ENCODE measurements at regions not wholly inside any gene's neighbourhood (a gene's known extent, or its start where the extent isn't known, plus 50 kb on each side); places are given as distances from the start of the nearest gene placed in this dataset.

- no peak overlapping the region for H3K27ac ChIP-seq (ENCODE audit: low read length)
These were observed 97.1 kb upstream of the TNP1 start for GRCh38 chr2:216956820-216957493.

GRCh38 chr2:216951171-216951570, 91.3 kb upstream of the TNP1 start:
- no CpG with 5 or more reads among the region's 4 CpGs for WGBS (ENCODE audit: insufficient coverage, insufficient read length)
- Histone ChIP-seq H3K9me3 (ENCODE audit: control insufficient read depth, insufficient read depth, low read length) (no peaks in the 10 kb centered on the region), H3K4me1 (ENCODE audit: control insufficient read depth, insufficient read depth, low read length) (no peaks in the 10 kb centered on the region), H3K27ac (ENCODE audit: low read length) (no peak overlapping the region), H3K4me3 (ENCODE audit: low read length) (no peak overlapping the region), H3K27me3 (ENCODE audit: control insufficient read depth, insufficient read depth, low read length) (no peaks in the 10 kb centered on the region), H3K36me3 (ENCODE audit: control insufficient read depth, insufficient read depth, low read length) (no peaks in the 10 kb centered on the region)
- DNase-seq (ENCODE audit: low read depth, low spot score) = no peak

More at GRCh38 chr2:216956820-216957493, 97.1 kb upstream of the TNP1 start:
- H3K36me3 ChIP-seq (ENCODE audit: control insufficient read depth, insufficient read depth, low read length) = no peaks in the 10 kb centered on the region
- no peak overlapping the region for H3K4me3 ChIP-seq (ENCODE audit: low read length)
- no peak for DNase-seq (ENCODE audit: low read depth, low spot score)
- WGBS (ENCODE audit: insufficient coverage, insufficient read length) = no CpG with 5 or more reads among the region's 5 CpGs
- no peaks in the 10 kb centered on the region for H3K4me1 ChIP-seq (ENCODE audit: control insufficient read depth, insufficient read depth, low read length)
- H3K27me3 ChIP-seq (ENCODE audit: control insufficient read depth, insufficient read depth, low read length) = no peaks in the 10 kb centered on the region
- H3K9me3 ChIP-seq (ENCODE audit: control insufficient read depth, insufficient read depth, low read length) = no peaks in the 10 kb centered on the region

- Histone ChIP-seq H3K4me1 (ENCODE audit: control insufficient read depth, insufficient read depth, low read length) (no peaks in the 10 kb centered on the region), H3K9me3 (ENCODE audit: control insufficient read depth, insufficient read depth, low read length) (no peaks in the 10 kb centered on the region), H3K27me3 (ENCODE audit: control insufficient read depth, insufficient read depth, low read length) (no peaks in the 10 kb centered on the region), H3K36me3 (ENCODE audit: control insufficient read depth, insufficient read depth, low read length) (no peaks in the 10 kb centered on the region), H3K27ac (ENCODE audit: low read length) (no peak overlapping the region), H3K4me3 (ENCODE audit: low read length) (no peak overlapping the region)
- no CpG with 5 or more reads among the region's 2 CpGs for WGBS (ENCODE audit: insufficient coverage, insufficient read length)
- no peak for DNase-seq (ENCODE audit: low read depth, low spot score)
These were observed 90.7 kb upstream of the TNP1 start for GRCh38 chr2:216950547-216950946.

- Histone ChIP-seq H3K36me3 (ENCODE audit: control insufficient read depth, insufficient read depth, low read length) (no peaks in the 10 kb centered on the region), H3K27me3 (ENCODE audit: control insufficient read depth, insufficient read depth, low read length) (no peaks in the 10 kb centered on the region), H3K4me3 (ENCODE audit: low read length) (no peak overlapping the region), H3K4me1 (ENCODE audit: control insufficient read depth, insufficient read depth, low read length) (no peaks in the 10 kb centered on the region), H3K9me3 (ENCODE audit: control insufficient read depth, insufficient read depth, low read length) (no peaks in the 10 kb centered on the region), H3K27ac (ENCODE audit: low read length) (no peak overlapping the region)
- no CpG with 5 or more reads among the region's 12 CpGs for WGBS (ENCODE audit: insufficient coverage, insufficient read length)
- no peak for DNase-seq (ENCODE audit: low read depth, low spot score)
These were observed 90.0 kb upstream of the TNP1 start for GRCh38 chr2:216949700-216950413.

GRCh38 chr2:216947055-216947454, 87.2 kb upstream of the TNP1 start:
- no CpG with 5 or more reads among the region's 4 CpGs for WGBS (ENCODE audit: insufficient coverage, insufficient read length)
- H3K27me3 ChIP-seq (ENCODE audit: control insufficient read depth, insufficient read depth, low read length) = no peaks in the 10 kb centered on the region
- H3K36me3 ChIP-seq (ENCODE audit: control insufficient read depth, insufficient read depth, low read length) = no peaks in the 10 kb centered on the region
- no peaks in the 10 kb centered on the region for H3K4me1 ChIP-seq (ENCODE audit: control insufficient read depth, insufficient read depth, low read length)
- H3K9me3 ChIP-seq (ENCODE audit: control insufficient read depth, insufficient read depth, low read length) = no peaks in the 10 kb centered on the region
- H3K27ac ChIP-seq (ENCODE audit: low read length) = no peak overlapping the region
- DNase-seq (ENCODE audit: low read depth, low spot score) = no peak
- H3K4me3 ChIP-seq (ENCODE audit: low read length) = no peak overlapping the region

- Histone ChIP-seq H3K4me1 (ENCODE audit: control insufficient read depth, insufficient read depth, low read length) (no peaks in the 10 kb centered on the region), H3K36me3 (ENCODE audit: control insufficient read depth, insufficient read depth, low read length) (no peaks in the 10 kb centered on the region), H3K27ac (ENCODE audit: low read length) (no peak overlapping the region), H3K27me3 (ENCODE audit: control insufficient read depth, insufficient read depth, low read length) (no peaks in the 10 kb centered on the region), H3K4me3 (ENCODE audit: low read length) (no peak overlapping the region), H3K9me3 (ENCODE audit: control insufficient read depth, insufficient read depth, low read length) (no peaks in the 10 kb centered on the region)
- no CpG with 5 or more reads among the region's 4 CpGs for WGBS (ENCODE audit: insufficient coverage, insufficient read length)
- DNase-seq (ENCODE audit: low read depth, low spot score) = no peak
These were observed 84.9 kb upstream of the TNP1 start for GRCh38 chr2:216944733-216945132.

GRCh38 chr2:216943109-216943508, 83.2 kb upstream of the TNP1 start:
- no peaks in the 10 kb centered on the region for H3K9me3 ChIP-seq (ENCODE audit: control insufficient read depth, insufficient read depth, low read length)
- H3K36me3 ChIP-seq (ENCODE audit: control insufficient read depth, insufficient read depth, low read length) = no peaks in the 10 kb centered on the region
- no peaks in the 10 kb centered on the region for H3K4me1 ChIP-seq (ENCODE audit: control insufficient read depth, insufficient read depth, low read length)
- DNase-seq (ENCODE audit: low read depth, low spot score) = no peak
- no peak overlapping the region for H3K27ac ChIP-seq (ENCODE audit: low read length)
- no peaks in the 10 kb centered on the region for H3K27me3 ChIP-seq (ENCODE audit: control insufficient read depth, insufficient read depth, low read length)
- H3K4me3 ChIP-seq (ENCODE audit: low read length) = no peak overlapping the region
- WGBS (ENCODE audit: insufficient coverage, insufficient read length) = no CpG with 5 or more reads among the region's 2 CpGs

- no peak overlapping the region for H3K4me3 ChIP-seq (ENCODE audit: low read length)
- H3K9me3 ChIP-seq (ENCODE audit: control insufficient read depth, insufficient read depth, low read length) = no peaks in the 10 kb centered on the region
- no peak for DNase-seq (ENCODE audit: low read depth, low spot score)
- no CpG with 5 or more reads among the region's 3 CpGs for WGBS (ENCODE audit: insufficient coverage, insufficient read length)
- no peaks in the 10 kb centered on the region for H3K27me3 ChIP-seq (ENCODE audit: control insufficient read depth, insufficient read depth, low read length)
- H3K4me1 ChIP-seq (ENCODE audit: control insufficient read depth, insufficient read depth, low read length) = no peaks in the 10 kb centered on the region
- no peaks in the 10 kb centered on the region for H3K36me3 ChIP-seq (ENCODE audit: control insufficient read depth, insufficient read depth, low read length)
- no peak overlapping the region for H3K27ac ChIP-seq (ENCODE audit: low read length)
These were observed 82.6 kb upstream of the TNP1 start for GRCh38 chr2:216942465-216942864.

- Histone ChIP-seq H3K36me3 (ENCODE audit: control insufficient read depth, insufficient read depth, low read length) (no peaks in the 10 kb centered on the region), H3K9me3 (ENCODE audit: control insufficient read depth, insufficient read depth, low read length) (no peaks in the 10 kb centered on the region), H3K4me3 (ENCODE audit: low read length) (no peak overlapping the region), H3K27ac (ENCODE audit: low read length) (no peak overlapping the region), H3K27me3 (ENCODE audit: control insufficient read depth, insufficient read depth, low read length) (no peaks in the 10 kb centered on the region), H3K4me1 (ENCODE audit: control insufficient read depth, insufficient read depth, low read length) (no peaks in the 10 kb centered on the region)
- no peak for DNase-seq (ENCODE audit: low read depth, low spot score)
- WGBS (ENCODE audit: insufficient coverage, insufficient read length) = no CpG with 5 or more reads among the region's 5 CpGs
These were observed 82.2 kb upstream of the TNP1 start for GRCh38 chr2:216942016-216942415.

- no peaks in the 10 kb centered on the region for H3K36me3 ChIP-seq (ENCODE audit: control insufficient read depth, insufficient read depth, low read length)
- no peak overlapping the region for H3K27ac ChIP-seq (ENCODE audit: low read length)
- H3K9me3 ChIP-seq (ENCODE audit: control insufficient read depth, insufficient read depth, low read length) = no peaks in the 10 kb centered on the region
- H3K4me3 ChIP-seq (ENCODE audit: low read length) = no peak overlapping the region
- H3K4me1 ChIP-seq (ENCODE audit: control insufficient read depth, insufficient read depth, low read length) = peaks cover 2% of the 10 kb centered on the region; the same call in 1 of the 2 replicates
- no peaks in the 10 kb centered on the region for H3K27me3 ChIP-seq (ENCODE audit: control insufficient read depth, insufficient read depth, low read length)
- no CpG with 5 or more reads among the region's 5 CpGs for WGBS (ENCODE audit: insufficient coverage, insufficient read length)
- no peak for DNase-seq (ENCODE audit: low read depth, low spot score)
These were observed 77.1 kb upstream of the TNP1 start for GRCh38 chr2:216936954-216937357.

- no peak overlapping the region for H3K4me3 ChIP-seq (ENCODE audit: low read length)
- peaks cover 2% of the 10 kb centered on the region; the same call in 1 of the 2 replicates for H3K4me1 ChIP-seq (ENCODE audit: control insufficient read depth, insufficient read depth, low read length)
- H3K27ac ChIP-seq (ENCODE audit: low read length) = no peak overlapping the region
- H3K27me3 ChIP-seq (ENCODE audit: control insufficient read depth, insufficient read depth, low read length) = no peaks in the 10 kb centered on the region
- DNase-seq (ENCODE audit: low read depth, low spot score) = no peak
- no peaks in the 10 kb centered on the region for H3K9me3 ChIP-seq (ENCODE audit: control insufficient read depth, insufficient read depth, low read length)
- WGBS (ENCODE audit: insufficient coverage, insufficient read length) = no CpG with 5 or more reads among the region's 3 CpGs
- H3K36me3 ChIP-seq (ENCODE audit: control insufficient read depth, insufficient read depth, low read length) = no peaks in the 10 kb centered on the region
These were observed 74.8 kb upstream of the TNP1 start for GRCh38 chr2:216934623-216935022.
